GM08714 (cell line): ENCODE measurements at regions not wholly inside any gene's neighbourhood (a gene's known extent, or its start where the extent isn't known, plus 50 kb on each side); places are given as distances from the start of the nearest gene placed in this dataset.

Source experiments
- H3K4me3 ChIP-seq: fragments of 200-500 bp; sonication (Bioruptor generic); 2 replicates; pipeline ENCODE4 v1.5.1; 2014; ENCODE audit warnings: mild to moderate bottlenecking, low read length, inconsistent platforms
- ZNF274 ChIP-seq: IDR thresholded peaks from 2 replicates; pipeline ENCODE4 v1.6.1; 2012; ENCODE audit warnings: mild to moderate bottlenecking, low read depth, low read length

GRCh38 chr20:60313614-60314013 is 355.4 kb downstream of the CDH26 start:
- TF ChIP-seq ZNF274 = no peak
- H3K4me3 ChIP-seq = no peak overlapping the region

- H3K4me3 ChIP-seq = no peak overlapping the region
- no peak for TF ChIP-seq ZNF274
These were observed 356.5 kb downstream of the CDH26 start for GRCh38 chr20:60314727-60315126.

GRCh38 chr20:60316476-60317158 is 358.4 kb downstream of the CDH26 start:
- H3K4me3 ChIP-seq = no peak overlapping the region
- TF ChIP-seq ZNF274 = no peak

GRCh38 chr20:60317401-60317800 is 359.2 kb downstream of the CDH26 start:
- TF ChIP-seq ZNF274 = no peak
- no peak overlapping the region for H3K4me3 ChIP-seq

GRCh38 chr20:60321601-60322000 is 363.4 kb downstream of the CDH26 start:
- no peak for TF ChIP-seq ZNF274
- no peak overlapping the region for H3K4me3 ChIP-seq

GRCh38 chr20:60326821-60327220 is 368.6 kb downstream of the CDH26 start:
- no peak for TF ChIP-seq ZNF274
- no peak overlapping the region for H3K4me3 ChIP-seq

GRCh38 chr20:60327971-60328660 is 369.9 kb downstream of the CDH26 start:
- TF ChIP-seq ZNF274 = no peak
- no peak overlapping the region for H3K4me3 ChIP-seq

- TF ChIP-seq ZNF274 = no peak
- H3K4me3 ChIP-seq = no peak overlapping the region
These were observed 372.2 kb downstream of the CDH26 start for GRCh38 chr20:60330461-60330860.

GRCh38 chr20:60331688-60332300 is 373.6 kb downstream of the CDH26 start:
- H3K4me3 ChIP-seq = no peak overlapping the region
- no peak for TF ChIP-seq ZNF274

GRCh38 chr20:60332523-60332922 is 374.3 kb downstream of the CDH26 start:
- no peak for TF ChIP-seq ZNF274
- no peak overlapping the region for H3K4me3 ChIP-seq

- no peak overlapping the region for H3K4me3 ChIP-seq
- no peak for TF ChIP-seq ZNF274
These were observed 376.7 kb downstream of the CDH26 start for GRCh38 chr20:60334911-60335310.

- no peak overlapping the region for H3K4me3 ChIP-seq
- no peak for TF ChIP-seq ZNF274
These were observed 380.3 kb downstream of the CDH26 start for GRCh38 chr20:60338556-60338955.

GRCh38 chr20:60339738-60340137 is 381.5 kb downstream of the CDH26 start:
- H3K4me3 ChIP-seq = no peak overlapping the region
- TF ChIP-seq ZNF274 = no peak

- no peak for TF ChIP-seq ZNF274
These were observed 382.0 kb downstream of the CDH26 start for GRCh38 chr20:60340232-60340631.

GRCh38 chr20:60341062-60341461 is 382.8 kb downstream of the CDH26 start:
- H3K4me3 ChIP-seq = no peak overlapping the region

More at GRCh38 chr20:60340232-60340631, 382.0 kb downstream of the CDH26 start:
- no peak overlapping the region for H3K4me3 ChIP-seq

More at GRCh38 chr20:60341062-60341461, 382.8 kb downstream of the CDH26 start:
- no peak for TF ChIP-seq ZNF274
